ENCODE measurements at regions not wholly inside any gene's neighbourhood (a gene's known extent, or its start where the extent isn't known, plus 50 kb on each side); places are given as distances from the start of the nearest gene placed in this dataset.
"Not testable (repeated sequence)": the region's sequence is repeated elsewhere in the genome, so short reads cannot be mapped to it uniquely, and the experiment has no call there.

DNA sequence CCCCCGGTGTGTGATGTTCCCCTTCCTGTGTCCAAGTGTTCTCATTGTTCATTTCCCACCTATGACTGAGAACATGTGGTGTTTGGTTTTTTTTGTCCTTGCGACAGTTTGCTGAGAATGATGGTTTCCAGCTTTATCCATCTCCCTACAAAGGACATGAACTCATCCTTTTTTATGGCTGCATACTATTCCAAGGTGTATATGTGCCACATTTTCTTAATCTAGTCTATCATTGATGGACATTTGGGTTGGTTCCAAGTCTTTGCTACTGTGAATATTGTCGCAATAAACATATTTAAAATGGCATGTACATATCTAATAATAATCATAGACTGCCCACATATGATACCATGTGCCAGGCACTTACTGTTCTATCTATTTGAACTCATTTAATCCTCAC lies 491.0 kb downstream of the MED13L start:
- not testable (repeated sequence) for TF ChIP-seq POLR2AphosphoS5 (IDR thresholded peaks at IDR 0.05)
- TF ChIP-seq, protein P1, sequence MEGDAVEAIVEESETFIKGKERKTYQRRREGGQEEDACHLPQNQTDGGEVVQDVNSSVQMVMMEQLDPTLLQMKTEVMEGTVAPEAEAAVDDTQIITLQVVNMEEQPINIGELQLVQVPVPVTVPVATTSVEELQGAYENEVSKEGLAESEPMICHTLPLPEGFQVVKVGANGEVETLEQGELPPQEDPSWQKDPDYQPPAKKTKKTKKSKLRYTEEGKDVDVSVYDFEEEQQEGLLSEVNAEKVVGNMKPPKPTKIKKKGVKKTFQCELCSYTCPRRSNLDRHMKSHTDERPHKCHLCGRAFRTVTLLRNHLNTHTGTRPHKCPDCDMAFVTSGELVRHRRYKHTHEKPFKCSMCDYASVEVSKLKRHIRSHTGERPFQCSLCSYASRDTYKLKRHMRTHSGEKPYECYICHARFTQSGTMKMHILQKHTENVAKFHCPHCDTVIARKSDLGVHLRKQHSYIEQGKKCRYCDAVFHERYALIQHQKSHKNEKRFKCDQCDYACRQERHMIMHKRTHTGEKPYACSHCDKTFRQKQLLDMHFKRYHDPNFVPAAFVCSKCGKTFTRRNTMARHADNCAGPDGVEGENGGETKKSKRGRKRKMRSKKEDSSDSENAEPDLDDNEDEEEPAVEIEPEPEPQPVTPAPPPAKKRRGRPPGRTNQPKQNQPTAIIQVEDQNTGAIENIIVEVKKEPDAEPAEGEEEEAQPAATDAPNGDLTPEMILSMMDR (IDR thresholded peaks at IDR 0.05), result not testable (repeated sequence)

Measured in upper lobe of left lung (tissue), 4 donors.